ENCODE measurements at regions not wholly inside any gene's neighbourhood (a gene's known extent, or its start where the extent isn't known, plus 50 kb on each side); places are given as distances from the start of the nearest gene placed in this dataset.

DNA sequence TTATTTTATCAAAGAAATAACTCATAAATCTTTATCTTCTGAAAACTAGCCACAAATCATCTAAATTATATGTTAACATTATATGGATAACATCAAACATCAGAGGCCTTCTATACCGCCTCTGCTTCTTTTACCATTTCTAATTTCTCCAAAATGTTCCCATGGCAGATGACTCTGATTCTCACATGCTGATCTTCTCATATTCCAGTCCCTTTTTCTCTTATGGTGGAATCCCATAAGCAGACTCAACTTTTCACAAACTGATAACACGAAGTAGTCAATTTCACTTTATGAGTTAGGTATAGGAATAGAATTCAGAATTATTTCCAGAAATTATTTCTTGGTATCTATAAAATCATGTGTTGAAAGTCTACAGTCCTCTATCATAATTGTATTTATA, 212.3 kb downstream of the ENC1 start:
- DNase-seq (ENCODE audit: low read depth in 1 of 2, low spot score in 1 of 2): no peak

DNA sequence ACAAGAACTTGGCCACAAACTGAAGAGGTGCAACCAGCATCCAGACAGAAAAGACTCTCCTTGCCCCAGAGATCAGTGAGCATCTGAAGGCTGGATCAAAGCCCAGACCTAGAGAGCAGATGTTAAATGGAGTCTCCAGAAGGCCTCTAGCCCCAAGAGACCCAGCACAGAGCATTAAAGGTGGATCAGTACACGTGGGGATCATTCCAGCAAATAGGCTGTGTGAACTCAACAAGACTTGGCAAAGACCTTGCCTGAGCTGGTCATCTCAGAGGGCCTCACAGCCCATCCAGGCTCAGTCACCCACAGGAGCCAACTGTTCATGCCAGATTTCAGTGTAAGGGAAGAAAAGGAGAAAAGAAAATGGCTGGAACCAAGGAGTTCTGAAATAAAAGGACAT, 214.0 kb downstream of the ENC1 start:
- DNase-seq (ENCODE audit: low read depth in 1 of 2, low spot score in 1 of 2): no peak

DNA sequence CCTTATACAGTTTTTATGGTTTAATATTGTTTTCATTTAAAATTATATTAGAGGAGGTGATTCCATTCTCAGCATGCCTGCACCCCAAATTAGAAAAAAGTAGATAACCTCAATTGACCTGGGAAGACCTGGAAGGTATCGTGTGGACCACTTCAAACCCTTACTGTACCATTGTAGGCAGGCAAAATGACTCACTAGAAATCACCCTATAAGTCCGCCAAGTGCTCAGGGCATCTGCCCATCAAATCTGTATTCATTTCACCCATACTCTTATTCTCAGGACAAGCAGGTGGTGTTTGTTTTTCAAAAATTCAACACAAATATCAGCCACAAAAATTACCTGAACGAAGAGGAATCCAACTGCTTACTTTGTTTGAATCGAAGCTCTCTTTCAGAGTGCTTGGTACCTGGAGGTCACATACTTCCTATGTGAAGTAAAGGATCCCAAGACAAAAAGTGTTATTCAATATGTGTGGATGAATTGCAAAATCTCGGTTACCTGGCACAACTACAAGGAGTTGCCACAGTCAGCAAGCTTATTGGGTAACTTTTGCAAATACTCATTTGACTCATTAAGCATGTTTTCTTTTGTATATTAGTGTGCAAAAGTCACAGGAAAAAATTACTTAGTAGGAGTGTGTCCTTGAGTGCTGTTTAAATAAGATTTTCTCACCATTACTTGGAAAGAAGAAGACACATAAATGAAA, 216.2 kb downstream of the ENC1 start:
- no peak for DNase-seq (ENCODE audit: low read depth in 1 of 2, low spot score in 1 of 2)

DNA sequence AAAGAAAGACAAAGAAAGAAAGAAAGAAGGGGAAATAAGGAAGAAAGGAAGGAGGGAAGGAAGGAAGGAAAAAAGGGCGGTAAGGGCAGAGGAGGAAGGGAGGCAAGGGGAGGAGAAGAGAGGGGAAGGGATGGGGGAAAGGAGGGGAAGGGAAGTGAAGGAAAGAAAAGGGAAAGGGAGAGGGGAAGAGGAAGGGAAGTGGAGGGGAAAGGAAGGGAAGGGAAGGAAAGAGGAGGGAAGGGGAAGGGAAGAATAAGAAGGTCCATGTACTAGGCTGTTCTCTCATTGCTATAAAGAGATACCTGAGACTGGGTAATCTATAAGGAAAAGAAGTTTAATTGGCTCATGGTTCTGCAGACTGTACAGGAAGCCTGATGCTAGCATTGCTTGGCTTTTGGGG, 217.1 kb downstream of the ENC1 start:
- DNase-seq (ENCODE audit: low read depth in 1 of 2, low spot score in 1 of 2): no peak

DNA sequence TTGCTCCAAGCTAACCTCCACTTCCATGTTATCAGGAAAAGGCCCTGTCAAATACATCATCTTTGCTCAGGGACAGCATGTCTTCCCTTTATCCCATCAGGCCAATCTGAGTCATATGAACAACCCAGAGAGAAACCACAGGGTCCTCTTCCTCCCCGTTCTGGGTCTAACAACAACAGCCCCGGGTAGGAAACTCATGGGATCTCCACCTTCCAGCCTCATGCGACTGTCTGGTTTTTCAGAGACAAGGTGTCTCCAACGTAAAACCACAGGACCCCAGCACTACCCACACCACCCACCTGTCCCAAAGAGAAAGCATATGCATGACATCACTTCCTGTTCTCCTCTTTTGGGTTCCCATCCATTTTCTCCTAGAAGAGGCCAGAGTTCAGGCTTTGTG, 217.9 kb downstream of the ENC1 start:
- DNase-seq (ENCODE audit: low read depth in 1 of 2, low spot score in 1 of 2): no peak

DNA sequence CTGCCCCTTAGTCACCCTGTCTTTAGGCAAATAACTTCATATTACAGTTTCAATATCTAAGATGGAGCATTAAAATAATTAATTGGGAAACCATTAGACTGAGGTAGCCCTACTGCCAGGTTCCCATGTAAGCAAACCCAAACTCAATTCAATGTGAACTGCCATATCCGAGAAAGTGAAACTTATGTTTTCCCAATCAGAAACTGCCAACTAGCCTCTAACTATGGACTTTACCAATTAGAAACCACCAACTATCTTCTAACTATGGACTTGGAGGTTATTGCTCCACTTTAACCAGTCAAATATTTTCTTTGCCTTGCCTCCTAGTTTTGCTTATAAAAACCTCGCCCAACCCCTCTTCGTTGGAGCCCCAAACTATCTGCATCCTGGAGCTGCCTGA, 218.5 kb downstream of the ENC1 start:
- DNase-seq (ENCODE audit: low read depth in 1 of 2, low spot score in 1 of 2): no peak

DNA sequence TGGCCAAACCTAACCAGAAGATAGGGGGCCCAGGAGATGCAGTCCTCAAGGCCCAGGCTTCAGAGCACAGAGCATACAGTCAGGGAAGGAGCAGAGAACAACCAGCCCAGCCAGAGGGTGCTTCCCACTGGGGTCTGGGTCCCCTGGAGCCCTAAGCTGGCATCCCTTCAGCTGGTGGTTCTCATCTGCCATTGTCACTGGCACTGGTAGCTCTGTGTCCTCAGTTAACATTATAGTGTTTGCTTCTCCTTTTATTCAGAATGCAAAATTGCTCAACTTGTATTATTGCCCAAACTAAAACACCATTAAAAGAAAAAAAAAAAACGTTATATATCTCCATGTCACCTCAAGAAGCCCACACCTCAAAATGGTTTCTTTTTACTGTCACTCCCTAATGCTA, 219.2 kb downstream of the ENC1 start:
- DNase-seq (ENCODE audit: low read depth in 1 of 2, low spot score in 1 of 2): no peak

DNA sequence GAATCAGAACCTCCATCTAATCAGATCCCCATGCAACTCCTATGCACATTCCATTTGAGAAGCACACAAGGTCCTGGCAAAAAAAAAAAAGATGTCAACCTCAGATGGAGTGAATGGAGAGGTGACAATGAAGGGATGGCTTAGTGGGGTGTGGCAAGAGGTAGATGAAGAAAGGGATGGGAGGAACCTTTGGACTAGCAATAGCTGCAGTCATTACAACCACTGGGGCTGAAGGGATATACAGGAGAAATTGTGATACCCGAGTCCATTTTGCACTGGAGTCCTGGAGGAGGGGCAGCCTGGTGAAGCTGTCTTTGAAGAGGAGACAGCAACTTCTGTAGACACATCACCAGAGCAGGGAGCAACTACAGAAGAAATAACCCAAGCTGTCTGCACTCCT, 219.6 kb downstream of the ENC1 start:
- DNase-seq (ENCODE audit: low read depth in 1 of 2, low spot score in 1 of 2): no peak

DNA sequence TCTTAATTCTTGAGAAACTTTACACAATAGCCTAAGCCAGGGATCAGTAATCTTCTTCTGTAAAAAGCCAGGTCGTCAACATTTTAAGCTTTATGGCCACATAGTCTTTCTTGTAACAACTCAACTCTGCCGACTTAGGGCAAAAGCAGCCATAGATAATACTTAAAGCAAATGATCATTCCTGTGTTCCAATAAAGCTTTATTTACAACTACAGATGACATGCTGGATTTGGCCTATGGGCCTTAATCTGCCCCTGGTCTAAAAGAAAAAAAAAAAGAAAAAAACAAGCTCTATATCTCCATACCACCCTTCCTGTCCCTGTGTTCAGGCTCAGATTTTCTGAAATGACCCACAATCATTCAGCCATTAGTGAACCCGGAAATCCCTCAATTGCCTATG, 220.3 kb downstream of the ENC1 start:
- no peak for DNase-seq (ENCODE audit: low read depth in 1 of 2, low spot score in 1 of 2)

DNA sequence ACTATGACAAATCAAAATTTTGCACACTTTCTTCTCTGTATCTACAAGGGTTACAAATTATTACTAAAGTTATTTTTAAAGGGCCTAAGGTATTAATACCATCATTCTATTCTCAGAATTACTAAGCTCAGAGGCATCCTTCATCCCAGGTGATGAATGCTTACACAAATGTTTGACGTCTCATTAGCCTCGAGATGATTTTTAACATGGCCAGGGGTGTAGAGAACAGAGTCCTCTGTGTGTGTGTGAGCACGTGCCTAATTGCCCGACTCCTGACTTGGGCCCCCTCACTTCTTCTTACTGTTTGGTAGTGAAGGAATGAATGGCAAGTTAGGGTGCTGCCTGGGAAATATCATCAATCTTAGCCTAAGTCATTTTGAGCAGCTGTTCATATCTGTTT, 221.1 kb downstream of the ENC1 start:
- no peak for DNase-seq (ENCODE audit: low read depth in 1 of 2, low spot score in 1 of 2)

DNA sequence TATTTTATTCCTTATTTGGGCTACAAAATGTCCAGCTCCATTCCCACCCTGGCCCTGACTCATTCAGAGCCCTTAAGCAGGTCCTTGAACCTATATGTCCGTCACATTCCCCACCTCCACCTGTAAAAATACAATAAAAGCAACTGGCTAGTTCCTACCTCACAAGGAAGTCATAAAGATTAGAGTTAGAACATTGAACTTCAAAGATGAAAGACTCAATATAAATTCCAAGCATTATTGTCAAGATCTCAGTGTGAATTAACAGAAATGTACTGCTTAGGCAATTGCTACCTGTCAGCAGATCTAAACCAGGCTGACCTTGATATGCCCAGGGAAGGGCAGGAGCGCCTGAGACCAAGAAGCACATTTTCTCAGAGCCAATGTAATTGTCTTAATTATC, 221.8 kb downstream of the ENC1 start:
- no peak for DNase-seq (ENCODE audit: low read depth in 1 of 2, low spot score in 1 of 2)

DNA sequence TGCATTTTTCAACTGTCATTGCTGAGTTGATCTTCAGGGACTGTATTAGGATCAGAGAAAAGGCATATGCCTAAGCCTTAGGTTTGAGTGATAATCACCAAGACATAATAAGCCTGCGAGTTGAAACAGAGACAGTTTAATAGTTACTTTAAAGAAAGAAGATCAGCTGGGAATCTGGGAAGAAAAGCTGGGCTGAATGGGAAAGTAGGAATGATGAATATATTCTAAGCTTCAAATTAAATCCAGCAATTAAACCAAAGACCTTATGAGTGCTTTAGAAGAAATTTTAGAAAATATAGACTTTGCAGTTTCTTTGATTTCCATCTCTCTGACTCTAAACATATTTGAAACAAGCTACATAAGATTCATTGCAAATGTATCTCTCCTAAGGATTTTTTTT, 222.3 kb downstream of the ENC1 start:
- no peak for DNase-seq (ENCODE audit: low read depth in 1 of 2, low spot score in 1 of 2)

DNA sequence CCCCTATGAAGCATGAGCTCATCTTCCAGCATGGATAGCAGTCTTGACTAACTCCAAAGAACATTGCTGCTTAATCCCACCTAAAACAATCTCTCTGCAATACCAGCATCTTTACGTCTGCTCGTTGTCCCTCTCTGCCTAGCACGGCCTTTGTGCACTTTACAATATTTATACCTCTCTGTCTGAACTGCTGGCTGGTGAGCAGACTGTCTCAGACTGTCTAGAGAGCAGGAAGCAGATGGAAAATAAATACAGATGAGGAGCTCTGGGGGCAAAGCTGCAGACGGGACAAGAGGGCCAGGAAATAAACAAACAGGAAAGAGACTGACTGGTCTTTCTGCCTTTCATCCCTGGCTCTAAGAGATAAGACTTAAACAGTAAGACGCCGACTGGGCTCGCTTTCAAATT, 224.8 kb downstream of the ENC1 start:
- DNase-seq (ENCODE audit: low read depth in 1 of 2, low spot score in 1 of 2): no peak

DNA sequence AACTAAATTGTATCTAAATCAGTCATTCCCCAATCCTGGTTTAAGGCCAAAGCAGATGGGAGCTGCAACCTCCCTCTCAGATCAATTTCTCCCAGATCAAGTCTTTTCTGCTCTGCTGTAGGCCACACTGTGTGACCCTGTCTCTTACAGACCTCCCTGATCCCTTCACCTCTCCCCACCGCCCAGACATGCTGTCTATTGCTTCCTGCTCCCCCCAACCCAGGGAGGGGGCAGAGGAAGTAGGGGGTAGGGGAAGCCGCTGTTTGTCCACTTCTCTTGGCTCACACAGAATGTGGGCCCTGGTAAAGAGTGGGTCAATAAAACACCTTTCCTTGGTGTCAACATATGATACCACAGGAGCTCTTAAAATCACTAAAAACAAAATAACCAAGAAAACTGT, 226.3 kb downstream of the ENC1 start:
- DNase-seq (ENCODE audit: low read depth in 1 of 2, low spot score in 1 of 2): no peak

DNA sequence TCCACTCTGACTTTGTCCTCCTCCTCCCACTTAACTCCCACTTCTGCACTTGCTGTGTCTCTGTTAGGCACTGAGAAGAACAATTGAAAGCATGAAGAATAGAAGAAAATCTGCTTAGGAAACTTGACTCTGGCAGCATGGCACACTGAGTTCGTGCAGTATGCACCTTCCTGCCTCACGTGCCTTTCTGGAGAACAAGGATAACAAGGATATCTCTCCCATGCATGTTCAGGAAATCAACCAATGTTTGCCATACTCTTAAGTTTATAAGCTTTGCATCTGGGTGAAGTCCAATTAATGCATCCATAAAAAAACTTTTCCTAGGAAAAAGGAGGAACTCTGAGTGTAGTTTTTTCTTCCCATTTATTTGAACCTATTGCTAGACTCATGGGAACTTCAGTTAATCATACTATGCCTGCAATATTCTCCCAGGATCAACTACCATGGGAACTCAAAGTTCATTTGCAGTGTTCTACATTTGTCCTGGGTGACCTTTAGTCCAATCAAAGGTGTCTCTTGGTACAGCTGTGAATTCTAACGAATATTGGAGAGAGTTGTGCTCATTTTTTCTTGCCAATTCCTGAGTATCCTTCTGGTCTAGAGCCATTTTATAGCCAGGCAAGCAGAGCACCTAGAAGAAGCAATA, 227.0 kb downstream of the ENC1 start:
- DNase-seq (ENCODE audit: low read depth in 1 of 2, low spot score in 1 of 2): no peak

DNA sequence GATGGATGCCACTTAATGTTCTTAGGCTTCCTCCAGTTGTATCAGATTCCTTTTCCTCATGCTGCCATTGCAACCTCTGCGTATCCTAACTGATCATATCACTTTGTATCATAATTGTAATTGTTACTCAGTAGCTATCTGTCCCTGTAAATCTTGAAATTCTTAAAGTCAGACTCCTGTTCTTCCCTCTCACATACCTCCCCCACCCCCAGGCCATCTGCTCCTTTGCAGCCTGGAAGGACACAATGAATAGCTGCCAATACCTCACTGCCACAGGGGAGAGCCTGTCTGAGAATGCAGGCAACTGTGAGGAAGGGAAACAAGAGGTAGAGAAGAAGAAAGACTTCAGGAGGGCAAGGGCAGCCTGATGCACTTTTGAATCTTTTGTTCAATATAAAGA, 228.5 kb downstream of the ENC1 start:
- DNase-seq (ENCODE audit: low read depth in 1 of 2, low spot score in 1 of 2): no peak

DNA sequence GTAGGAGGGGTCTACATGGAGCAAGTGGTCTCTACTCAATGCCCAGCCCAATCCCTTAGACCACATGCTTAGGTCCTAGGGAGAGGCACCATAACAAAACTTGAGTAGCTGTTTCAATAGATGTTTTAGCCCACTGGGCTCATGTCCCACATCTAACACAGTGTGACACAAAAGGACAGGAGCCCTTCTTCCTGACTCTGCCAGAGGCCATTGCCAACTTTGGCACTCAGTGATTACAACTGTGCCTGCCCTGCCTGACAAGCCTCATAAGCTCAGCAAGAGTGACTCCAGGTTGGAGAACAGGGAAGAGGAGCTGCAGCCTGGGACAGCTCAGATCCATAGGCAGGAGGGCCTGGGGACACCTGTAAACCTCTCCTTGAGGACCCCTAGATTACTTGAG, 230.8 kb downstream of the ENC1 start:
- DNase-seq (ENCODE audit: low read depth in 1 of 2, low spot score in 1 of 2): no peak

DNA sequence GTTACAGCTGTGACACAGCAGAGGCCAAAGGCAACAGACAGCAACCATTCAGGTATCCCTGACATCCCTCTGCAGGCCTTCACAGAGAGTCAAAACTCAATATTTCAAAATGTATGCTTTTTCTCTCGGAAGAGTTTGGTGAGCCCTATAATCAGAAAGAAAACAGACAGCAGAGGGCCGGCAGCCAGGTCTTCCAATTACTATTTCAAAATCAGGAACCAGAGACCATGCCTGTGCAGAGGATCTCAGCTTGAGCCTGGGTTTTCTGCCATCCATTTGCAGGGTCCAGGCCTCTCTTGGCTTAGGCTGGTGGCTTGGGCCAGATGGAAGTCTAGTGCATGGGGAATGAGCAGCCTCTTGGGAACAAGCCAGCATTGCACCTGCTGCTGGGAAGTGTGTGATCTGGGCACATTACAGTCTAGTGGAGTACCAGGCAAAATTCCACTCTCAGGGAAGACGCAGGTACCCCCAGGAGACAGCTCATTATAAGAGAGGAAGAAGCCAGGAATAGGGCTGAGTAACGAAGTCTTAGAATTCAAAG, 231.3 kb downstream of the ENC1 start:
- DNase-seq (ENCODE audit: low read depth in 1 of 2, low spot score in 1 of 2): no peak

DNA sequence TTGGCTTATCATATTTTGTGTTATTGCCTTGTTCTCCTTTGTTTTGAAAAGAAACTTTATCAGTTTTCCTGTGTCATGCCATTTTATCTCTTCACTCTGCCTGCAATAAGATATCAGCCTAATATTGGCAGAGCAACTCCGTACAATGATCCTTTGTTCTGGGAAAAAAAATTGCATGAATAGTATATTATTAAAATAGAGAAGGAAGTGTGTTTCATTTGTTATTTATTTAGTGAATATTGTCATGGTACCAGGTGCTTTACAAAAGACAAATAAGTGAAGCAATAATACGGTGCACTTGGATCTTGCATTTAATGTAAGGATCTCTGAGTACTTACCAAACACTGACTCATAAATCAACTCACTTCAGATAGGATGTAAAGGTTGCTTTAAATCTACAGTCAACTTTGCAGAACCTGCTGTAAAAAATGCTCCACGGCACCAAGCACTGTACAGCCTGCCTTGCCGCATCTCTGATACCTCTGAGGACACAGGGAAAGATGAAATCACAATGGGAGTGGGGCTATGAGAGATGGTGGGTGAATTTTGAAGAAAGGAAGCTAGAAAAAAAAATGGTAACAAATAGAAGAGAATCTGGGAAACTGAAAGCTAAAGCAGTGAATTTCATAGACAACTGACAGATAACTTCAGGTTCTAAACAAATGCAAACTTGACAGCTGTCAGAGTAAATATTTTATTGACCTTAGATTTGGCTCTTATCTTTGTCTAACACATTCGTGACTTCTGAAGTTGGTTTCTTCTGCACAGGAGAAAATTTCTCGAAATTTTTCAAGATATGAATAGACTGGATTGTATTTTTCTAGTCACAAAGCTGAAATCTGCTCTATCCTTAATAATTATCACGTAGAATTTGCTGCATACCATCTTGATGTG, 232.1 kb downstream of the ENC1 start:
- DNase-seq (ENCODE audit: low read depth in 1 of 2, low spot score in 1 of 2): no peak

DNA sequence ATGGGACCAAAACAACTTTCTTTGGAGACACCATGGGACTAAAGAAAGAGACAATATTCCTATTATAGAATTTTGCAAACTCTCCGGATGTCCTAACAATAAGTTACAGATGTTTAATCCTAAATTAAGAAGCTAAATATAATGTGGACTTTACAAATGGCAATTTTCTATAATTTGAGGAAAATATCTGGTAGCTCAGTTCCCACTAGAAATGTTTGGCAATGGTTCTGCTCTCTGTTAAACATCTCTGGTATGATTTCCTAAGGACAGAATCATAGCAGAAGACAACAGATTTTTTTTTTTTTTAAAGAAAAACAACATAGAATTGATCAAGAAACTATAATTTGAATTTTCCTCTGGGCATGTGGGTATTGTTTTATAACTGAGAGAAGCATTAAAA, 232.8 kb downstream of the ENC1 start:
- DNase-seq (ENCODE audit: low read depth in 1 of 2, low spot score in 1 of 2): no peak

DNA sequence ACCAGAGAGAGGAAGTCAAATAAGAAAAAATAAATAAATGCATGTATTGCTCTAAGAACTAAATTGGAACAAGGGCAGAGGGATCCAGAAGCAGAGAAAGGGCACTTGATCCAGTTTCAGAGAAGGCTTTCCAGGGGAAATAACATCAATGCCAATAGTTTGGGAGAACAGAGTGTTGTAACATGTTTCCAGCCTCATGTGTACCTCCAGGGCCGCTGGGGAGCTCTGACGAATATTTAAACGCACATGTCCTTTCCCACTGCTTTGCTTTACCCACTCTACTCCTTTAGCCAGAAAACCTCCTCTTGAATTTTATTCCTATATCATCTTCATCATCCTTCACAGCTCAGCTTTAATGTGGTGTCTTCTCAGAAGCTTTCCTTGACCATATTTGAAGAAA, 233.7 kb downstream of the ENC1 start:
- no peak for DNase-seq (ENCODE audit: low read depth in 1 of 2, low spot score in 1 of 2)

DNA sequence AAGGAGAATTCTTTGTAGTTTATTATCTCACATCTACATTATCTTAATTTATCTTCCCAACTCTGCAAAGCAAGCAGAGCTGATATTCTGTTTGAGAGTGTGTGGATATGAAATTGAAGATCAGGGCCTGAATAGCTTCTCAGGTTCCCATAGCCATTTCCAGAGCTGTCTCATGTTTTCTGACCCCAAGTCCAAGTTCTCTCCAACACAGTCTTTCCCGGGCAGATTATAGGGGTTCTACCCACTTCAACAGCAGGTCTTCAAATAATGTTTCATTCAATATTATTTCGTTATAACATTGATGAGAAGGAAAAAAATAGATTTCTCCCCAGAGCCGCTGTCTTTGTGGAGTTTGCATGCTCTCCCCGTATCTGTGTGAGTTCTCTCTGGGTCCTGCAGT, 234.9 kb downstream of the ENC1 start:
- DNase-seq (ENCODE audit: low read depth in 1 of 2, low spot score in 1 of 2): no peak
